A673 (cell line): ENCODE measurements at regions not wholly inside any gene's neighbourhood (a gene's known extent, or its start where the extent isn't known, plus 50 kb on each side); places are given as distances from the start of the nearest gene placed in this dataset.

Experiments used
- BruUV-seq: library from RNA; stranded (reverse); fragments of 400-500 nt; replicated peaks from 2 replicates; lab custom pipeline; 2021; lab: Mats Ljungman, UMichigan
- CTCF ChIA-PET: fragments of 300-600 bp; sonication (Branson Sonifier 250); formaldehyde crosslinking; loops from one replicate; lab custom pipeline; 2022; ENCODE audit warnings: antibody characterized with exemption; lab: Charles Lee
- POLR2A ChIA-PET: fragments of 300-600 bp; sonication (Branson Sonifier 250); formaldehyde crosslinking; loops from one replicate; lab custom pipeline; 2022; ENCODE audit warnings: antibody characterized with exemption; ENCODE audit not compliant: low non-redundant PET; lab: Charles Lee
- DNase-seq: peaks from one replicate; pipeline ENCODE4 v3.0.0-alpha.2; 2015; ENCODE audit warnings: low spot score
- H3K27ac ChIP-seq: fragments of 200-600 bp; sonication (generic); 2 replicates; pipeline ENCODE4 v1.5.1; 2016; ENCODE audit warnings: mixed run types, low read depth, mild to moderate bottlenecking, mixed read lengths, antibody characterized with exemption, low read length; ENCODE audit not compliant: poor library complexity, severe bottlenecking
- H3K27me3 ChIP-seq: fragments of 200-600 bp; sonication (generic); replicated peaks from 2 replicates; pipeline ENCODE4 v1.6.1; 2017; ENCODE audit warnings: mixed run types, low read depth, mild to moderate bottlenecking, mixed read lengths, antibody characterized with exemption, low read length; ENCODE audit not compliant: insufficient read depth, poor library complexity
- H3K36me3 ChIP-seq: fragments of 200-600 bp; sonication (generic); 2 replicates; pipeline ENCODE4 v1.6.1; 2016; ENCODE audit warnings: mixed run types, mild to moderate bottlenecking, mixed read lengths, antibody characterized with exemption, low read length; ENCODE audit not compliant: insufficient read depth, poor library complexity, severe bottlenecking
- H3K4me1 ChIP-seq: fragments of 200-600 bp; sonication (generic); 2 replicates; pipeline ENCODE4 v1.6.1; 2017; ENCODE audit warnings: mixed run types, mild to moderate bottlenecking, mixed read lengths, antibody characterized with exemption, low read length; ENCODE audit not compliant: insufficient read depth, poor library complexity, severe bottlenecking
- H3K4me3 ChIP-seq: fragments of 200-600 bp; sonication (generic); 2 replicates; pipeline ENCODE4 v1.5.1; 2016; ENCODE audit warnings: low read depth, mixed run types, mild to moderate bottlenecking, mixed read lengths, low read length; ENCODE audit not compliant: poor library complexity, severe bottlenecking
- H3K9me3 ChIP-seq: fragments of 200-600 bp; sonication (generic); 2 replicates; pipeline ENCODE4 v1.6.1; 2016; ENCODE audit warnings: mixed run types, low read depth, mild to moderate bottlenecking, mixed read lengths, antibody characterized with exemption, low read length; ENCODE audit not compliant: poor library complexity, severe bottlenecking
- CTCF ChIP-seq: fragments of 300-800, 200-600 bp; sonication (generic); conservative IDR thresholded peaks from 2 replicates; pipeline ENCODE4 v1.5.1; 2017; ENCODE audit warnings: low read depth, mild to moderate bottlenecking, antibody characterized with exemption, low read length, moderate library complexity, mixed read lengths
- EZH2 ChIP-seq: fragments of 200-600 bp; sonication (generic); IDR thresholded peaks from 2 replicates; pipeline ENCODE4 v1.6.1; 2017; ENCODE audit warnings: borderline replicate concordance, low read depth, mild to moderate bottlenecking, mixed read lengths, antibody characterized with exemption, low read length; ENCODE audit not compliant: poor library complexity, severe bottlenecking
- intact Hi-C: fragments of 100-400 bp; cut with micrococcal nuclease; formaldehyde crosslinking; loops from one replicate; pipeline ENCODE4 v1.10.0; 2022; ENCODE audit not compliant: unreplicated experiment

GRCh38 chr9:73981405-73981804, 515.7 kb upstream of the RORB start:
- no peak overlapping the region for H3K4me3 ChIP-seq
- ChIA-PET CTCF (no interaction called here), POLR2A (no interaction called here)
- H3K36me3 ChIP-seq = no peaks in the 10 kb centered on the region
- no peaks in the 10 kb centered on the region for H3K4me1 ChIP-seq
- no peaks in the 10 kb centered on the region for H3K27me3 ChIP-seq
- H3K9me3 ChIP-seq = peaks cover 8% of the 10 kb centered on the region
- no TSS peak for BruUV-seq
- H3K27ac ChIP-seq = no peak overlapping the region
- intact Hi-C loops = no loop called here
- DNase-seq = no peak
- TF ChIP-seq EZH2 = no peak
- no peak for TF ChIP-seq CTCF

- Histone ChIP-seq H3K4me1 (no peaks in the 10 kb centered on the region), H3K9me3 (no peaks in the 10 kb centered on the region), H3K36me3 (no peaks in the 10 kb centered on the region), H3K27ac (no peak overlapping the region), H3K27me3 (no peaks in the 10 kb centered on the region), H3K4me3 (no peak overlapping the region)
- BruUV-seq = no TSS peak
- intact Hi-C loops = no loop called here
- ChIA-PET CTCF (no interaction called here), POLR2A (no interaction called here)
- no peak for DNase-seq
- TF ChIP-seq EZH2 (no peak), CTCF (no peak)
These were observed 501.3 kb upstream of the RORB start for GRCh38 chr9:73995836-73996235.

- BruUV-seq = no TSS peak
- TF ChIP-seq CTCF (no peak), EZH2 (no peak)
- no peaks in the 10 kb centered on the region for H3K9me3 ChIP-seq
- H3K4me3 ChIP-seq = no peak overlapping the region
- no peaks in the 10 kb centered on the region for H3K27me3 ChIP-seq
- DNase-seq = no peak
- ChIA-PET POLR2A (no interaction called here), CTCF (no interaction called here)
- no peaks in the 10 kb centered on the region for H3K4me1 ChIP-seq
- H3K36me3 ChIP-seq = no peaks in the 10 kb centered on the region
- intact Hi-C loops = no loop called here
- H3K27ac ChIP-seq = no peak overlapping the region
These were observed 500.3 kb upstream of the RORB start for GRCh38 chr9:73996844-73997243.
